ENCODE measurements at regions not wholly inside any gene's neighbourhood (a gene's known extent, or its start where the extent isn't known, plus 50 kb on each side); places are given as distances from the start of the nearest gene placed in this dataset.

GRCh38 chr9:91082731-91083130, 279.0 kb downstream of the AUH start:
- TF ChIP-seq EZH2phosphoT487 (IDR thresholded peaks at IDR 0.05; ENCODE audit: borderline replicate concordance, low read length) (no peak), EZH2 (IDR thresholded peaks at IDR 0.05; ENCODE audit: low read length, unreplicated experiment) (no peak), CTCF (conservative IDR thresholded peaks at IDR 0.05; ENCODE audit: low read depth, low read length) (no peak)
- no peak for ATAC-seq
- no peaks in the 10 kb centered on the region for H3F3A ChIP-seq (ENCODE audit: low read length, unreplicated experiment)
- no TSS peak for BruUV-seq (replicated peaks)
- H2AFZ ChIP-seq (ENCODE audit: low read length), result no peak overlapping the region
- no peak overlapping the region for H3K4me2 ChIP-seq (ENCODE audit: low read length)
- H3K9me2 ChIP-seq (replicated peaks; ENCODE audit: low read length), result no peaks in the 10 kb centered on the region
- H3K4me1 ChIP-seq (ENCODE audit: insufficient read depth, low read length), result no peaks in the 10 kb centered on the region
- no peak overlapping the region for H3K4me3 ChIP-seq (ENCODE audit: low read length)
- H3K27me3 ChIP-seq (ENCODE audit: low read length), result no peaks in the 10 kb centered on the region
- CTCF ChIA-PET, result no interaction called here
- no peaks in the 10 kb centered on the region for H3K79me2 ChIP-seq (ENCODE audit: low read length)
- intact Hi-C loops (cut with micrococcal nuclease), result loop anchor here (10.0 kb wide), 1 partner anchor 168 kb away; no protein-coding TSS in a partner anchor
- DNase-seq, result no peak
- H3K36me3 ChIP-seq (ENCODE audit: low read depth, low read length), result no peaks in the 10 kb centered on the region
- no peak overlapping the region for H3K9ac ChIP-seq (ENCODE audit: low read length)
- H3K9me3 ChIP-seq (ENCODE audit: low read length), result no peaks in the 10 kb centered on the region
- no peaks in the 10 kb centered on the region for H4K20me1 ChIP-seq (ENCODE audit: low read length)
- POLR2A ChIA-PET (ENCODE audit: unreplicated experiment), result no interaction called here
- H3K27ac ChIP-seq (ENCODE audit: low read length), result no peak overlapping the region

- H4K20me1 ChIP-seq (ENCODE audit: low read length), result no peaks in the 10 kb centered on the region
- H3K9ac ChIP-seq (ENCODE audit: low read length), result no peak overlapping the region
- no peaks in the 10 kb centered on the region for H3K27me3 ChIP-seq (ENCODE audit: low read length)
- no peak for TF ChIP-seq EZH2phosphoT487 (IDR thresholded peaks at IDR 0.05; ENCODE audit: borderline replicate concordance, low read length)
- TF ChIP-seq CTCF (conservative IDR thresholded peaks at IDR 0.05; ENCODE audit: low read depth, low read length), result no peak
- TF ChIP-seq EZH2 (IDR thresholded peaks at IDR 0.05; ENCODE audit: low read length, unreplicated experiment), result no peak
- no peaks in the 10 kb centered on the region for H3K79me2 ChIP-seq (ENCODE audit: low read length)
- intact Hi-C loops (cut with micrococcal nuclease), result loop anchor here (5.0 to 10.0 kb wide), 3 partner anchors 107 to 262 kb away; no protein-coding TSS in a partner anchor
- no peak for ATAC-seq
- H2AFZ ChIP-seq (ENCODE audit: low read length), result no peak overlapping the region
- ChIA-PET CTCF (interaction anchor here (0.6 kb wide), 1 partner anchor 178 kb away, joined by 3 read pairs; no protein-coding TSS in a partner anchor), POLR2A (ENCODE audit: unreplicated experiment) (no interaction called here)
- no peaks in the 10 kb centered on the region; the same call in 1 of the 2 replicates for H3K36me3 ChIP-seq (ENCODE audit: low read depth, low read length)
- H3K9me3 ChIP-seq (ENCODE audit: low read length), result no peaks in the 10 kb centered on the region
- BruUV-seq (replicated peaks), result no TSS peak
- no peak for DNase-seq
- no peaks in the 10 kb centered on the region for H3K4me1 ChIP-seq (ENCODE audit: insufficient read depth, low read length)
- no peak overlapping the region for H3K27ac ChIP-seq (ENCODE audit: low read length)
- H3F3A ChIP-seq (ENCODE audit: low read length, unreplicated experiment), result no peaks in the 10 kb centered on the region
- H3K4me3 ChIP-seq (ENCODE audit: low read length), result no peak overlapping the region
- H3K9me2 ChIP-seq (replicated peaks; ENCODE audit: low read length), result no peaks in the 10 kb centered on the region
- no peak overlapping the region for H3K4me2 ChIP-seq (ENCODE audit: low read length)
These were observed 276.7 kb downstream of the AUH start for GRCh38 chr9:91084896-91085516.

- intact Hi-C loops (cut with micrococcal nuclease), result loop anchor here (5.0 to 10.0 kb wide), 3 partner anchors 107 to 262 kb away; no protein-coding TSS in a partner anchor
- ATAC-seq (no peak), DNase-seq (no peak)
- Histone ChIP-seq H3K9me2 (replicated peaks; ENCODE audit: low read length) (no peaks in the 10 kb centered on the region), H3K27ac (ENCODE audit: low read length) (no peak overlapping the region), H3K36me3 (ENCODE audit: low read depth, low read length) (no peaks in the 10 kb centered on the region; the same call in 1 of the 2 replicates), H3K27me3 (ENCODE audit: low read length) (no peaks in the 10 kb centered on the region), H3K4me3 (ENCODE audit: low read length) (no peak overlapping the region), H3K4me2 (ENCODE audit: low read length) (no peak overlapping the region), H3K9ac (ENCODE audit: low read length) (no peak overlapping the region), H3F3A (ENCODE audit: low read length, unreplicated experiment) (no peaks in the 10 kb centered on the region), H4K20me1 (ENCODE audit: low read length) (no peaks in the 10 kb centered on the region), H2AFZ (ENCODE audit: low read length) (no peak overlapping the region), H3K4me1 (ENCODE audit: insufficient read depth, low read length) (no peaks in the 10 kb centered on the region), H3K79me2 (ENCODE audit: low read length) (no peaks in the 10 kb centered on the region), H3K9me3 (ENCODE audit: low read length) (no peaks in the 10 kb centered on the region)
- no peak for TF ChIP-seq EZH2phosphoT487 (IDR thresholded peaks at IDR 0.05; ENCODE audit: borderline replicate concordance, low read length)
- no peak for TF ChIP-seq EZH2 (IDR thresholded peaks at IDR 0.05; ENCODE audit: low read length, unreplicated experiment)
- no peak for TF ChIP-seq CTCF (conservative IDR thresholded peaks at IDR 0.05; ENCODE audit: low read depth, low read length)
- BruUV-seq (replicated peaks), result no TSS peak
- ChIA-PET CTCF (no interaction called here), POLR2A (ENCODE audit: unreplicated experiment) (no interaction called here)
These were observed 276.0 kb downstream of the AUH start for GRCh38 chr9:91085517-91086291.

Measured in PC-3 (cell line).